MM.1S (cell line): ENCODE measurements at regions not wholly inside any gene's neighbourhood (a gene's known extent, or its start where the extent isn't known, plus 50 kb on each side); places are given as distances from the start of the nearest gene placed in this dataset.

Source experiments
- CTCF ChIP-seq: fragments of 300-600 bp; sonication (generic); IDR thresholded peaks from 2 replicates; pipeline ENCODE4 v1.5.1; 2016; ENCODE audit warnings: antibody characterized with exemption, low read length, mixed read lengths
- EZH2 ChIP-seq: fragments of 300-600 bp; sonication (generic); optimal IDR thresholded peaks from 2 replicates; pipeline ENCODE3; 2017; ENCODE audit warnings: low read depth, mild to moderate bottlenecking, antibody characterized with exemption, low read length, mixed read lengths
- EZH2phosphoT487 ChIP-seq: fragments of 300-600 bp; sonication (generic); IDR thresholded peaks from 2 replicates; pipeline ENCODE4 v1.6.1; 2018; ENCODE audit warnings: antibody characterized with exemption, low read length

- TF ChIP-seq CTCF (no peak), EZH2 (no peak), EZH2phosphoT487 (no peak)
Observed at GRCh38 chr18:77557046-77557587, 307.5 kb downstream of the GALR1 start.
